ENCODE measurements at regions not wholly inside any gene's neighbourhood (a gene's known extent, or its start where the extent isn't known, plus 50 kb on each side); places are given as distances from the start of the nearest gene placed in this dataset.

GRCh38 chr6:33955566-33955965 is 151.8 kb upstream of the MLN start:
- no peaks in the 10 kb centered on the region for H3K27me3 ChIP-seq (ENCODE audit: control insufficient read depth, insufficient read depth, low read length)
- no peaks in the 10 kb centered on the region for H3K9me3 ChIP-seq (ENCODE audit: control insufficient read depth in 2 of 3, insufficient read depth in 1 of 3, low read length in 3 of 3)
- DNase-seq: peak in 1 of 5 donors; percentile 61
- intact Hi-C loops (cut with DNase I): no loop called here
- H3K27ac ChIP-seq (ENCODE audit: low read depth in 2 of 2, low read length in 2 of 2): no peak overlapping the region
- FAIRE-seq: no peak
- H3K36me3 ChIP-seq (ENCODE audit: control insufficient read depth in 2 of 3, insufficient read depth in 3 of 3, low read length in 3 of 3): no peaks in the 10 kb centered on the region
- H3K4me3 ChIP-seq (ENCODE audit: low read length in 3 of 3): no peak overlapping the region
- H3K9ac ChIP-seq (ENCODE audit: low read length in 3 of 3): no peak overlapping the region
- H3K4me1 ChIP-seq (ENCODE audit: control insufficient read depth in 2 of 3, insufficient read depth in 2 of 3, low read depth in 1 of 3, low read length in 3 of 3): peaks cover 0 to 4% (median 0%) of the 10 kb centered on the region in 3 donors
- no peak for TF ChIP-seq CTCF (IDR thresholded peaks at IDR 0.05; ENCODE audit: borderline replicate concordance, extremely low read depth, insufficient read depth)

GRCh38 chr6:33954453-33954852 is 150.7 kb upstream of the MLN start:
- DNase-seq (peak in 1 of 5 donors; percentile 19), FAIRE-seq (no peak)
- Histone ChIP-seq H3K36me3 (ENCODE audit: control insufficient read depth in 2 of 3, insufficient read depth in 3 of 3, low read length in 3 of 3) (no peaks in the 10 kb centered on the region), H3K4me3 (ENCODE audit: low read length in 3 of 3) (no peak overlapping the region), H3K9me3 (ENCODE audit: control insufficient read depth in 2 of 3, insufficient read depth in 1 of 3, low read length in 3 of 3) (no peaks in the 10 kb centered on the region), H3K4me1 (ENCODE audit: control insufficient read depth in 2 of 3, insufficient read depth in 2 of 3, low read depth in 1 of 3, low read length in 3 of 3) (peaks cover 0 to 4% (median 0%) of the 10 kb centered on the region in 3 donors), H3K27ac (ENCODE audit: low read depth in 2 of 2, low read length in 2 of 2) (no peak overlapping the region), H3K9ac (ENCODE audit: low read length in 3 of 3) (no peak overlapping the region), H3K27me3 (ENCODE audit: control insufficient read depth, insufficient read depth, low read length) (no peaks in the 10 kb centered on the region)
- no peak for TF ChIP-seq CTCF (IDR thresholded peaks at IDR 0.05; ENCODE audit: borderline replicate concordance, extremely low read depth, insufficient read depth)
- intact Hi-C loops (cut with DNase I): no loop called here

- TF ChIP-seq CTCF (IDR thresholded peaks at IDR 0.05; ENCODE audit: borderline replicate concordance, extremely low read depth, insufficient read depth): no peak
- FAIRE-seq (no peak), DNase-seq (no peak)
- H3K27me3 ChIP-seq (ENCODE audit: control insufficient read depth, insufficient read depth, low read length): no peaks in the 10 kb centered on the region
- intact Hi-C loops (cut with DNase I): no loop called here
- no peak overlapping the region for H3K4me3 ChIP-seq (ENCODE audit: low read length in 3 of 3)
- H3K9ac ChIP-seq (ENCODE audit: low read length in 3 of 3): no peak overlapping the region
- no peak overlapping the region for H3K27ac ChIP-seq (ENCODE audit: low read depth in 2 of 2, low read length in 2 of 2)
- H3K9me3 ChIP-seq (ENCODE audit: control insufficient read depth in 2 of 3, insufficient read depth in 1 of 3, low read length in 3 of 3): no peaks in the 10 kb centered on the region
- H3K4me1 ChIP-seq (ENCODE audit: control insufficient read depth in 2 of 3, insufficient read depth in 2 of 3, low read depth in 1 of 3, low read length in 3 of 3): peaks cover 0 to under 1% (median 0%) of the 10 kb centered on the region in 3 donors
- no peaks in the 10 kb centered on the region for H3K36me3 ChIP-seq (ENCODE audit: control insufficient read depth in 2 of 3, insufficient read depth in 3 of 3, low read length in 3 of 3)
Measured at GRCh38 chr6:33953171-33953570, 149.4 kb upstream of the MLN start.

- Histone ChIP-seq H3K9me3 (ENCODE audit: control insufficient read depth in 2 of 3, insufficient read depth in 1 of 3, low read length in 3 of 3) (no peaks in the 10 kb centered on the region), H3K4me1 (ENCODE audit: control insufficient read depth in 2 of 3, insufficient read depth in 2 of 3, low read depth in 1 of 3, low read length in 3 of 3) (no peaks in the 10 kb centered on the region), H3K36me3 (ENCODE audit: control insufficient read depth in 2 of 3, insufficient read depth in 3 of 3, low read length in 3 of 3) (no peaks in the 10 kb centered on the region), H3K27me3 (ENCODE audit: control insufficient read depth, insufficient read depth, low read length) (no peaks in the 10 kb centered on the region), H3K9ac (ENCODE audit: low read length in 3 of 3) (no peak overlapping the region), H3K4me3 (ENCODE audit: low read length in 3 of 3) (no peak overlapping the region), H3K27ac (ENCODE audit: low read depth in 2 of 2, low read length in 2 of 2) (no peak overlapping the region)
- TF ChIP-seq CTCF (IDR thresholded peaks at IDR 0.05; ENCODE audit: borderline replicate concordance, extremely low read depth, insufficient read depth): no peak
- no peak for FAIRE-seq
- peak in 1 of 5 donors; percentile 44 for DNase-seq
- intact Hi-C loops (cut with DNase I): no loop called here
Measured at GRCh38 chr6:33952016-33952415, 148.2 kb upstream of the MLN start.

All from kidney (tissue), 13 donors.